ENCODE measurements at regions not wholly inside any gene's neighbourhood (a gene's known extent, or its start where the extent isn't known, plus 50 kb on each side); places are given as distances from the start of the nearest gene placed in this dataset.

GRCh38 chr6:113169484-113169883, 687.7 kb upstream of the MARCKS start:
- TF ChIP-seq CTCF (conservative IDR thresholded peaks at IDR 0.05): no peak
- TF ChIP-seq ZFX (IDR thresholded peaks at IDR 0.05): no peak
- no peak overlapping the region for H3K27ac ChIP-seq

- TF ChIP-seq ZFX (IDR thresholded peaks at IDR 0.05) (no peak), CTCF (conservative IDR thresholded peaks at IDR 0.05) (no peak)
- no peak overlapping the region for H3K27ac ChIP-seq
Observed at GRCh38 chr6:113170454-113170853, 686.7 kb upstream of the MARCKS start.

GRCh38 chr6:113171882-113172281, 685.3 kb upstream of the MARCKS start:
- H3K27ac ChIP-seq: no peak overlapping the region
- TF ChIP-seq CTCF (conservative IDR thresholded peaks at IDR 0.05) (no peak), ZFX (IDR thresholded peaks at IDR 0.05) (no peak)

- no peak overlapping the region for H3K27ac ChIP-seq
Observed at GRCh38 chr6:113172531-113172966, 684.6 kb upstream of the MARCKS start.

GRCh38 chr6:113178349-113178748, 678.8 kb upstream of the MARCKS start:
- no peak overlapping the region for H3K27ac ChIP-seq
- TF ChIP-seq ZFX (IDR thresholded peaks at IDR 0.05) (no peak), CTCF (conservative IDR thresholded peaks at IDR 0.05) (no peak)

More at GRCh38 chr6:113172531-113172966, 684.6 kb upstream of the MARCKS start:
- no peak for TF ChIP-seq CTCF (conservative IDR thresholded peaks at IDR 0.05)
- no peak for TF ChIP-seq ZFX (IDR thresholded peaks at IDR 0.05)

- TF ChIP-seq ZFX (IDR thresholded peaks at IDR 0.05) (no peak), CTCF (conservative IDR thresholded peaks at IDR 0.05) (no peak)
Observed at GRCh38 chr6:113181164-113181563, 676.0 kb upstream of the MARCKS start.

GRCh38 chr6:113182370-113183141, 674.6 kb upstream of the MARCKS start:
- no peak for TF ChIP-seq ZFX (IDR thresholded peaks at IDR 0.05)
- 0 out of 2 replicates have a peak, but pooled peaks have one; percentile 5 for TF ChIP-seq CTCF (conservative IDR thresholded peaks at IDR 0.05)
- no peak overlapping the region for H3K27ac ChIP-seq

More at GRCh38 chr6:113181164-113181563, 676.0 kb upstream of the MARCKS start:
- no peak overlapping the region for H3K27ac ChIP-seq

Data from C4-2B (cell line).